SJCRH30 (cell line): ENCODE measurements at regions not wholly inside any gene's neighbourhood (a gene's known extent, or its start where the extent isn't known, plus 50 kb on each side); places are given as distances from the start of the nearest gene placed in this dataset.

ENCODE experiments used
- DNase-seq, 2 experiments: peaks; one replicate each; pipeline ENCODE4 v3.0.0-alpha.2; 2015 to 2020
- H3K27ac ChIP-seq: fragments of 250-450 bp; sonication (Bioruptor Pico); 2 replicates; pipeline ENCODE4 v1.5.1; 2020; ENCODE audit warnings: mild to moderate bottlenecking, moderate library complexity
- H3K27me3 ChIP-seq: fragments of 250-450 bp; sonication (Bioruptor Pico); 2 replicates; pipeline ENCODE4 v1.5.1; 2020; ENCODE audit warnings: mild to moderate bottlenecking, moderate library complexity
- H3K36me3 ChIP-seq: fragments of 250-450 bp; sonication (Bioruptor Pico); 2 replicates; pipeline ENCODE4 v1.5.1; 2020; ENCODE audit warnings: mild to moderate bottlenecking, moderate library complexity
- H3K4me1 ChIP-seq: fragments of 250-450 bp; sonication (Bioruptor Pico); 2 replicates; pipeline ENCODE4 v1.5.1; 2020; ENCODE audit warnings: mild to moderate bottlenecking, moderate library complexity
- H3K4me3 ChIP-seq: fragments of 250-450 bp; sonication (Bioruptor Pico); 2 replicates; pipeline ENCODE4 v1.5.1; 2020; ENCODE audit warnings: mild to moderate bottlenecking, moderate library complexity
- H3K9me3 ChIP-seq: fragments of 250-450 bp; sonication (Bioruptor Pico); replicated peaks from 2 replicates; pipeline ENCODE4 v1.5.1; 2020; ENCODE audit warnings: mild to moderate bottlenecking, moderate library complexity

DNA sequence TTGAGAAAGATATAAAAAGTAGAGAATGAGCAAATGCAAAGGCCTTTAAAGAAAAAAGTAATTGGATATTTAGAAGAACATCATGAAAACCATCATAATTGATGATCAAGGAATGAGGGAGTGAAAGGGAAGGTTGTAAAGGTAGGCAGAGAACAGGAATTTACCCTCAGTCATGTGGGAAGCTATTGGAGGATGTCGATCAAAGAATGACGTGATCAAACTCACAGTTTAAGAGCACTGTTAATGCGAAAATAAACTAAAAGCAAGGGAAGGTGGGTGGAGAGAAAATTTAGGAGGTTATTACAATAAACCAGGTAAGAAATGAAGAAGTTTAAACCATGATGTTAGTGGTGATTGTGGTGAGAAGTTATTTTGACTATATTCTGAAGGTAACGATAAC is 982.6 kb upstream of the EYS start:
- Histone ChIP-seq H3K9me3 (no peaks in the 10 kb centered on the region), H3K36me3 (no peaks in the 10 kb centered on the region), H3K4me3 (no peak overlapping the region), H3K27me3 (no peaks in the 10 kb centered on the region), H3K27ac (no peak overlapping the region), H3K4me1 (no peaks in the 10 kb centered on the region)
- DNase-seq, result no peak

DNA sequence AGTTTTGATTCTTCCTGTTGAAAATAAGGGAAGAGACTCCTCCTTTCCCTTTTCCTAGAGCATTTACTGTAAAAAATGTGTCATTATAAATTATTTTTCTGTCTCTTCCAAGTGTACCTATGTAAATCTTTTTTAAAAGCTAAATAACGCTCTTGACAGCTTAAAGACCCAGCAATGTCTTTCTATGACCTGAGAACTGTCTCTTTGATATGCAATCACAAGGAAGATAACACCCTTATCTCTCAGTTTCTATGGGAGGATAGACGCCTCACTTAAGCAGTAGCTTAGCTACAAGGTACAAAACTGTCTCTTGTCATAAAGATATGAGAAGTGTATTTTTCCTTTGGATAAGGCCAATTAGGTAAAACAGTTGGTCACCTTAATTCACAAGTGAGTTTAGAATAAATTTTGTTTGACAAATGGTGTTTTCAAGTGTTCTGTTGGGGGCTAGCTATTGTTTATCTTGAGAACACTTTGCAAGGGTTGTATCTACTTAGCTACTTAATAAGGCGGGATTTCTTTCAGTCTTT is 980.6 kb upstream of the EYS start:
- H3K9me3 ChIP-seq, result no peaks in the 10 kb centered on the region

GRCh38 chr6:66675906-66676305 is 968.9 kb upstream of the EYS start:
- no peak for DNase-seq
- H3K4me3 ChIP-seq, result no peak overlapping the region
- H3K36me3 ChIP-seq, result no peaks in the 10 kb centered on the region
- no peak overlapping the region for H3K27ac ChIP-seq
- no peaks in the 10 kb centered on the region for H3K4me1 ChIP-seq
- no peaks in the 10 kb centered on the region for H3K27me3 ChIP-seq
- H3K9me3 ChIP-seq, result no peaks in the 10 kb centered on the region

More for the DNA sequence above, 980.6 kb upstream of the EYS start:
- no peaks in the 10 kb centered on the region for H3K36me3 ChIP-seq
- H3K4me1 ChIP-seq, result no peaks in the 10 kb centered on the region
- DNase-seq, result no peak
- H3K27me3 ChIP-seq, result no peaks in the 10 kb centered on the region
- H3K27ac ChIP-seq, result no peak overlapping the region
- H3K4me3 ChIP-seq, result no peak overlapping the region

DNA sequence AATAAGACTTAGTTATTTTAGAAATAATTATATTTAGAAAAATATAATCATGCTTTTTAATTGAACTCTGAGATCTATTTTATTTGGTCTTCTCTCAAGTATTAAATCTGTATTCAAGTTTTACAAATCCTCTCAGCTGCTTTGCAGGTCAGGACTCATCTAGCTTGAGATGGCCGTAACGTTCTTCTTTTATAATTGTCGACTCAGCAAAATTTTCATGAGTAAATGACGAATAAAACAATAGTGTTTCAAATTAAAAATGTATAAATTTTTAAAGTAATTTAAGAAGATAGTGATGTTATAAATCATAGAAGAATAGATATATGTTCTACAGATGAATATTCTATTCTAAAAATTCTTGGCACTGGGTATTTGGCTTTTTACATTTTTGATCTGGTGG is 957.1 kb upstream of the EYS start:
- Histone ChIP-seq H3K36me3 (no peaks in the 10 kb centered on the region), H3K27me3 (no peaks in the 10 kb centered on the region; the same call in 1 of the 2 replicates), H3K9me3 (no peaks in the 10 kb centered on the region), H3K27ac (no peak overlapping the region), H3K4me3 (no peak overlapping the region), H3K4me1 (no peaks in the 10 kb centered on the region)
- DNase-seq, result no peak

- no peak for DNase-seq
- H3K4me1 ChIP-seq, result no peaks in the 10 kb centered on the region
- H3K36me3 ChIP-seq, result no peaks in the 10 kb centered on the region
- no peak overlapping the region for H3K4me3 ChIP-seq
- H3K27ac ChIP-seq, result no peak overlapping the region
- H3K27me3 ChIP-seq, result no peaks in the 10 kb centered on the region; the same call in 1 of the 2 replicates
- H3K9me3 ChIP-seq, result no peaks in the 10 kb centered on the region
Measured at GRCh38 chr6:66662721-66663507, 955.9 kb upstream of the EYS start.

- Histone ChIP-seq H3K4me3 (no peak overlapping the region), H3K4me1 (no peaks in the 10 kb centered on the region), H3K27me3 (no peaks in the 10 kb centered on the region; the same call in 1 of the 2 replicates), H3K9me3 (no peaks in the 10 kb centered on the region), H3K36me3 (no peaks in the 10 kb centered on the region), H3K27ac (no peak overlapping the region)
- DNase-seq, result peak in 1 of 2 experiments; percentile 5
Measured at GRCh38 chr6:66662196-66662595, 955.2 kb upstream of the EYS start.

DNA sequence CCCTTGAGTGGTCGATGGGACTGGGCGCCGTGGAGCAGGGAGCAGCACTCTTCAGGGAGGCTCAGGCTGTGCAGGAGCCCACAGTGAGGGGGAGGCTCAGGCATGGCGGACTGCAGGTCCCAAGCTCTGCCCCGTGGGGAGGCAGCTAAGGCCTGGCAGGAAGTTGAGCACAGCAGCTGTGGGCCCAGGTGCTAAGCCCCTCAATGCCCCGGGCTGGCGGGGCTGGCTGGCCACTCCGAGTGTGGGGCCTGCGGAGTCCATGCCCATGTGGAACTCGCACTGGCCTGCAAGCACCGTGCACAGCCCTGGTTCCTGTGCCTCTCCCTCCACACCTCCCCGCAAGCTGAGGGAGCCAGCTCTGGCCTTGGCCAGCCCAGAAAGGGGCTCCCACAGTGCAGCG is 948.4 kb upstream of the EYS start:
- no peaks in the 10 kb centered on the region for H3K4me1 ChIP-seq
- H3K27ac ChIP-seq, result no peak overlapping the region
- no peaks in the 10 kb centered on the region for H3K36me3 ChIP-seq
- H3K27me3 ChIP-seq, result no peaks in the 10 kb centered on the region
- no peaks in the 10 kb centered on the region for H3K9me3 ChIP-seq
- H3K4me3 ChIP-seq, result no peak overlapping the region
- DNase-seq, result no peak

GRCh38 chr6:66638518-66638917 is 931.5 kb upstream of the EYS start:
- H3K4me3 ChIP-seq, result no peak overlapping the region
- no peak overlapping the region for H3K27ac ChIP-seq
- no peaks in the 10 kb centered on the region for H3K36me3 ChIP-seq
- DNase-seq, result no peak
- H3K27me3 ChIP-seq, result no peaks in the 10 kb centered on the region
- no peaks in the 10 kb centered on the region for H3K9me3 ChIP-seq
- H3K4me1 ChIP-seq, result no peaks in the 10 kb centered on the region

- Histone ChIP-seq H3K36me3 (no peaks in the 10 kb centered on the region), H3K4me1 (no peaks in the 10 kb centered on the region), H3K27me3 (no peaks in the 10 kb centered on the region), H3K27ac (no peak overlapping the region), H3K9me3 (no peaks in the 10 kb centered on the region), H3K4me3 (no peak overlapping the region)
- DNase-seq, result no peak
Measured at GRCh38 chr6:66638099-66638498, 931.1 kb upstream of the EYS start.

GRCh38 chr6:66628917-66629316 is 921.9 kb upstream of the EYS start:
- DNase-seq, result no peak

GRCh38 chr6:66623050-66623449 is 916.0 kb upstream of the EYS start:
- no peak overlapping the region for H3K4me3 ChIP-seq
- no peaks in the 10 kb centered on the region for H3K36me3 ChIP-seq
- no peak overlapping the region for H3K27ac ChIP-seq
- no peaks in the 10 kb centered on the region for H3K4me1 ChIP-seq
- no peak for DNase-seq
- no peaks in the 10 kb centered on the region for H3K27me3 ChIP-seq
- H3K9me3 ChIP-seq, result no peaks in the 10 kb centered on the region

More at GRCh38 chr6:66628917-66629316, 921.9 kb upstream of the EYS start:
- no peaks in the 10 kb centered on the region for H3K27me3 ChIP-seq
- no peak overlapping the region for H3K4me3 ChIP-seq
- H3K36me3 ChIP-seq, result no peaks in the 10 kb centered on the region
- H3K4me1 ChIP-seq, result no peaks in the 10 kb centered on the region
- no peaks in the 10 kb centered on the region for H3K9me3 ChIP-seq
- H3K27ac ChIP-seq, result no peak overlapping the region

- no peaks in the 10 kb centered on the region for H3K36me3 ChIP-seq
- H3K27me3 ChIP-seq, result no peaks in the 10 kb centered on the region
- H3K9me3 ChIP-seq, result no peaks in the 10 kb centered on the region
- no peaks in the 10 kb centered on the region for H3K4me1 ChIP-seq
- H3K27ac ChIP-seq, result no peak overlapping the region
- H3K4me3 ChIP-seq, result no peak overlapping the region
- no peak for DNase-seq
Measured at GRCh38 chr6:66605971-66606370, 898.9 kb upstream of the EYS start.

DNA sequence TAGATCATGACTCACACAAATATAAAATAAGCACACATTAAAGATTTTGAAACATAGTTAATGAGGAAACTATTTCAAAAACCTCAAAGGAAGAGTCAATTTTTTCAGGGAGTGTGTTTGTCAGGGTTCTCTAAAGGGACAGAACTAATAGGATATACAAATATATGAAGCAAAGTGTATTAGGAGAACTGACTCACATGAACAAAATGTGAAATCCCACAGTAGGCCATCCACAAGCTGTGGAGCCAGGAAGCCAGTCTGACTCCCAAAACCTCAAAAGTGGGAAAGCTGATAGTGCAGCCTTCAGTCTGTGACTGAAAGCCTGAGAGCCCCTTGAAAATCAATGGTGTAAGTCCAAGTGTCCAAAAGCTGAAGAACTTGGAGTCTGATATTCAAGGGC is 898.0 kb upstream of the EYS start:
- H3K4me3 ChIP-seq, result no peak overlapping the region
- no peaks in the 10 kb centered on the region for H3K36me3 ChIP-seq
- no peak for DNase-seq
- no peak overlapping the region for H3K27ac ChIP-seq
- no peaks in the 10 kb centered on the region for H3K4me1 ChIP-seq
- no peaks in the 10 kb centered on the region for H3K27me3 ChIP-seq
- no peaks in the 10 kb centered on the region for H3K9me3 ChIP-seq

DNA sequence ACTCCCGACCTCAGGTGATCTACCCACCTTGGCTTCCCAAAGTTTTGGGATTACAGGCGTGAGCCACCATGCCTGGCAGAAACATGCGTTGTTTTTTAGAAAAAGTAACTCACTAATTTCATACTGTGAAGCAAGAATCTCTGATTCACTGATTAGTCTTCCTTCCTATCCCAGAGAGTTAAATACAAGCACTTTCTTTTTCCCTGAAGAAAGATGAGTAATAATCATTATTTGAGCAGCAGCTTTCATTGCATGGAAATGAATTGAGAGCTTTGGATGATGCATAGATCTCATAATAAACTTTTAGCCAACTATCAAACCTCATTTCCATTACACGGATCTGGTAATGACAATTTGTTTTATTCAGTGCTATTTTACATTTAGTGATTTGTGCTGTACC is 892.5 kb upstream of the EYS start:
- no peak overlapping the region for H3K27ac ChIP-seq
- no peak for DNase-seq
- no peaks in the 10 kb centered on the region for H3K9me3 ChIP-seq
- H3K27me3 ChIP-seq, result no peaks in the 10 kb centered on the region
- H3K4me1 ChIP-seq, result no peaks in the 10 kb centered on the region
- H3K36me3 ChIP-seq, result no peaks in the 10 kb centered on the region
- H3K4me3 ChIP-seq, result no peak overlapping the region

- H3K4me1 ChIP-seq, result peaks cover 12% of the 10 kb centered on the region
- H3K9me3 ChIP-seq, result no peaks in the 10 kb centered on the region
- H3K27ac ChIP-seq, result no peak overlapping the region
- no peak for DNase-seq
- H3K4me3 ChIP-seq, result no peak overlapping the region
- no peaks in the 10 kb centered on the region for H3K36me3 ChIP-seq
- no peaks in the 10 kb centered on the region for H3K27me3 ChIP-seq
Measured at GRCh38 chr6:66578362-66578761, 871.3 kb upstream of the EYS start.

DNA sequence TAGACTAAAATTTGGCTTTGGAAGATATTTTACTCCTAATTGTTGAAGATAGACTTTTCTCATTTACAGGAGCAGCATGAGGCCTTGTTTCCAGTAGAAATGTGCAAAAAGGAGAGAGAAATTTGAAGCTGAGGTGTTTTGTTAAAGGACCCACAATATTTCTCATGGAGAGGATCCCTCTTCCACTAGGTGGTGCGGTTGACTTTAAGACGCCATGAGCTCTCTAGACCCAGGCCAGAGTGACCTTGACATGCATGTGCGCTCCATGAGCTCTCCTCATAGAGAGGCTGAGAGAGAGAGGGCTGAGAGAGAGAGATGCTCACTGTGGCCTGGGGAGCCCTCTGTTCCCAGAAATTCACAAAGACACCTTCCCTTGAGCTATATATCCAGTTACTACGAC is 861.2 kb upstream of the EYS start:
- H3K4me1 ChIP-seq, result no peaks in the 10 kb centered on the region
- H3K27me3 ChIP-seq, result no peaks in the 10 kb centered on the region
- H3K27ac ChIP-seq, result no peak overlapping the region
- H3K9me3 ChIP-seq, result no peaks in the 10 kb centered on the region
- peak in 1 of 2 experiments; percentile 18 for DNase-seq
- H3K4me3 ChIP-seq, result no peak overlapping the region
- no peaks in the 10 kb centered on the region for H3K36me3 ChIP-seq
